H9 (cell line): ENCODE measurements at regions not wholly inside any gene's neighbourhood (a gene's known extent, or its start where the extent isn't known, plus 50 kb on each side); places are given as distances from the start of the nearest gene placed in this dataset.

ENCODE experiments used
- DNase-seq: peaks from one replicate; pipeline ENCODE4 v3.0.0-alpha.2; 2017
- H2AFZ ChIP-seq: one replicate; pipeline ENCODE4 v1.6.1; 2013; ENCODE audit warnings: mild to moderate bottlenecking, low read length, control low read depth, moderate library complexity
- H2AK5ac ChIP-seq: 2 replicates; pipeline ENCODE4 v1.6.1; 2013; ENCODE audit warnings: low read length, control low read depth, mixed read lengths; ENCODE audit not compliant: insufficient read length
- H2BK120ac ChIP-seq: one replicate; pipeline ENCODE4 v1.6.1; 2013; ENCODE audit warnings: low read depth, mild to moderate bottlenecking, low read length, control low read depth, inconsistent platforms; ENCODE audit not compliant: poor library complexity, severe bottlenecking
- H2BK12ac ChIP-seq: 2 replicates; pipeline ENCODE4 v1.6.1; 2013; ENCODE audit warnings: low read length, control low read depth, mixed read lengths, low read depth; ENCODE audit not compliant: insufficient read length
- H2BK15ac ChIP-seq: 2 replicates; pipeline ENCODE4 v1.6.1; 2013; ENCODE audit warnings: low read depth, low read length, control low read depth
- H2BK20ac ChIP-seq: one replicate; pipeline ENCODE4 v1.6.1; 2013; ENCODE audit warnings: low read depth, mild to moderate bottlenecking, low read length, control low read depth, inconsistent platforms; ENCODE audit not compliant: poor library complexity, severe bottlenecking
- H2BK5ac ChIP-seq: 2 replicates; pipeline ENCODE4 v1.6.1; 2013; ENCODE audit warnings: low read length, control low read depth, mixed read lengths; ENCODE audit not compliant: insufficient read length
- H3K14ac ChIP-seq: 2 replicates; pipeline ENCODE4 v1.6.1; 2013; ENCODE audit warnings: low read length, control low read depth; ENCODE audit not compliant: insufficient read depth
- H3K18ac ChIP-seq: 2 replicates; pipeline ENCODE4 v1.6.1; 2013; ENCODE audit warnings: low read depth, mild to moderate bottlenecking, mixed read lengths, low read length, control low read depth; ENCODE audit not compliant: insufficient read length
- H3K23ac ChIP-seq: 2 replicates; pipeline ENCODE4 v1.6.1; 2013; ENCODE audit warnings: low read length, control low read depth, mixed read lengths, low read depth; ENCODE audit not compliant: insufficient read length
- H3K23me2 ChIP-seq: 2 replicates; pipeline ENCODE4 v1.6.1; 2013; ENCODE audit warnings: low read depth, mild to moderate bottlenecking, mixed read lengths, low read length, control low read depth; ENCODE audit not compliant: insufficient read length, poor library complexity, severe bottlenecking
- H3K27ac ChIP-seq: 2 replicates; pipeline ENCODE4 v1.5.1; 2013; ENCODE audit warnings: low read length, control low read depth, mixed read lengths, low read depth; ENCODE audit not compliant: insufficient read length
- H3K27me3 ChIP-seq: 2 replicates; pipeline ENCODE4 v1.6.1; 2013; ENCODE audit warnings: low read length, control low read depth, inconsistent platforms; ENCODE audit not compliant: insufficient read depth
- H3K4ac ChIP-seq: 2 replicates; pipeline ENCODE4 v1.6.1; 2013; ENCODE audit warnings: low read depth, mild to moderate bottlenecking, control low read depth, inconsistent platforms, low read length, moderate library complexity
- H3K4me1 ChIP-seq: 2 replicates; pipeline ENCODE4 v1.6.1; 2013; ENCODE audit warnings: low read length, control low read depth, inconsistent platforms; ENCODE audit not compliant: insufficient read depth
- H3K4me2 ChIP-seq: 2 replicates; pipeline ENCODE4 v1.6.1; 2013; ENCODE audit warnings: low read length, control low read depth, mixed read lengths; ENCODE audit not compliant: insufficient read length, insufficient read depth
- H3K56ac ChIP-seq: 2 replicates; pipeline ENCODE4 v1.6.1; 2013; ENCODE audit warnings: low read depth, mild to moderate bottlenecking, mixed read lengths, low read length, control low read depth; ENCODE audit not compliant: insufficient read length
- H3K79me1 ChIP-seq: 2 replicates; pipeline ENCODE4 v1.6.1; 2013; ENCODE audit warnings: low read depth, mild to moderate bottlenecking, moderate library complexity, low read length, control low read depth, inconsistent platforms; ENCODE audit not compliant: insufficient read depth, poor library complexity, severe bottlenecking
- H3K79me2 ChIP-seq: 2 replicates; pipeline ENCODE4 v1.6.1; 2013; ENCODE audit warnings: low read length, control low read depth, inconsistent platforms; ENCODE audit not compliant: insufficient read depth
- H3K9ac ChIP-seq: 2 replicates; pipeline ENCODE4 v1.6.1; 2013; ENCODE audit warnings: low read length, control low read depth, mixed read lengths; ENCODE audit not compliant: insufficient read length; ENCODE audit errors: extremely low read depth
- H3K9me3 ChIP-seq: one replicate; pipeline ENCODE4 v1.6.1; 2013; ENCODE audit warnings: low read depth, low read length, inconsistent platforms; ENCODE audit not compliant: control insufficient read depth
- H3T11ph ChIP-seq: one replicate; pipeline ENCODE4 v1.6.1; 2013; ENCODE audit warnings: mild to moderate bottlenecking, low read length, control low read depth, inconsistent platforms
- H4K20me1 ChIP-seq: one replicate; pipeline ENCODE4 v1.6.1; 2013; ENCODE audit not compliant: control insufficient read depth, insufficient read length, insufficient read depth
- H4K5ac ChIP-seq: 2 replicates; pipeline ENCODE4 v1.6.1; 2013; ENCODE audit warnings: low read depth, mild to moderate bottlenecking, mixed read lengths, low read length, control low read depth; ENCODE audit not compliant: insufficient read length
- H4K8ac ChIP-seq: replicated peaks from 2 replicates; pipeline ENCODE4 v1.6.1; 2013; ENCODE audit warnings: low read length, control low read depth, mixed read lengths, low read depth; ENCODE audit not compliant: insufficient read length
- H4K91ac ChIP-seq: 2 replicates; pipeline ENCODE4 v1.6.1; 2013; ENCODE audit warnings: low read depth, mild to moderate bottlenecking, moderate library complexity, mixed read lengths, low read length, control low read depth; ENCODE audit not compliant: insufficient read length
- H3K27ac Mint-ChIP-seq, 3 experiments: 2 replicates in 2 of 3; 3 replicates in 1 of 3; pipeline ENCODE4 v1.8.0; 2020 to 2021; ENCODE audit warnings: mixed read lengths in 3 of 3, mild to moderate bottlenecking in 1 of 3, moderate library complexity in 1 of 3
- H3K27me3 Mint-ChIP-seq: 2 replicates; pipeline ENCODE4 v1.8.0; 2021; ENCODE audit warnings: low read depth, mild to moderate bottlenecking, moderate library complexity, mixed read lengths
- H3K36me3 Mint-ChIP-seq, 3 experiments: 2 replicates in 2 of 3; 3 replicates in 1 of 3; pipeline ENCODE4 v1.8.0; 2020 to 2021; ENCODE audit warnings: low read depth in 3 of 3, mixed read lengths in 3 of 3; ENCODE audit not compliant: insufficient read depth in 1 of 3
- H3K4me1 Mint-ChIP-seq, 2 experiments: 2 replicates each; pipeline ENCODE4 v1.8.0; 2020; ENCODE audit warnings: mixed read lengths in 2 of 2
- H3K4me3 Mint-ChIP-seq, 2 experiments: 2 replicates in 1 of 2; 3 replicates in 1 of 2; pipeline ENCODE4 v1.8.0; 2020 to 2021; ENCODE audit warnings: mild to moderate bottlenecking in 2 of 2, mixed read lengths in 2 of 2, moderate library complexity in 1 of 2
- H3K9me3 Mint-ChIP-seq, 2 experiments: 2 replicates in 1 of 2; 3 replicates in 1 of 2; pipeline ENCODE4 v1.8.0; 2020; ENCODE audit warnings: mild to moderate bottlenecking in 2 of 2, mixed read lengths in 2 of 2, moderate library complexity in 1 of 2
- CTCF ChIP-seq: fragments of 200-600 bp; sonication (generic); conservative IDR thresholded peaks from 3 replicates; pipeline ENCODE4 v1.8.0; 2021; ENCODE audit warnings: antibody characterized with exemption, mild to moderate bottlenecking
- WGBS: extraction: QIAGEN DNeasy Blood & Tissue Kit; methylation state at CpG from one replicate; pipeline ENCODE4 v1.1.7; 2013; ENCODE audit warnings: missing lambda C conversion rate, low lambda C conversion rate, mixed read lengths; ENCODE audit not compliant: insufficient read length; ENCODE audit errors: extremely low coverage; 5-methylcytosine and 5-hydroxymethylcytosine counted together

DNA sequence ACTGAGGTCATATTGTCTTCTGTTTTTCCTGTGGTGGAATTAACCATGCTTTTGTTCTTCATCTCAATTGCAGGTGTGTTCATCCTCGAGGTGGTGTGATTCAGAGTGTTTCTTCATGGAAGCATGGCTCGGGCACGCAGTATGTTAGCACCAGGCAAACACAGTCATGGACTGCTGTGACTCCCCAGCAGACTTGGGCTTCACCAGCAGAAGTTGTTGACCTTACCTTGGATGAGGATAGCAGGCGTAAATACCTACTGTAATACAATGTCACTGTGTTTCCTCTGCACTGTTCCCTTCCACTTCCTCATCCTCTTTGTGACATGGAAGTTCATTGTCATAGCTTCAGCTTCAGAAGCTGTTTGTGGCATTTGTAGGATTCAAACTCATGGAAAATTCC is 158.7 kb downstream of the HAUS1 start:
- H2BK120ac ChIP-seq, result peak overlapping the region; percentile 74
- no peaks in the 10 kb centered on the region for H3K79me2 ChIP-seq
- no peak overlapping the region for H2AFZ ChIP-seq
- H2BK5ac ChIP-seq, result peak overlapping the region; percentile 60
- H2AK5ac ChIP-seq, result no peak overlapping the region
- no peak overlapping the region for H4K8ac ChIP-seq
- H2BK15ac ChIP-seq, result no peak overlapping the region
- H3K27me3 ChIP-seq, result no peaks in the 10 kb centered on the region
- peak overlapping the region; percentile 14 for H3K23ac ChIP-seq
- H3K4me1 ChIP-seq, result peaks cover 34% of the 10 kb centered on the region; the same call in 1 of the 2 replicates
- H3K23me2 ChIP-seq, result no peaks in the 10 kb centered on the region
- no peak overlapping the region for H3K9ac ChIP-seq
- Mint-ChIP-seq H3K4me3 (no peak overlapping the region; a peak in 1 of 5 replicates), H3K27me3 (no peaks in the 10 kb centered on the region), H3K36me3 (peaks cover 1 to 12% (median 6%) of the 10 kb centered on the region in 3 experiments; a peak in 4 of 7 replicates), H3K9me3 (no peaks in the 10 kb centered on the region), H3K4me1 (peaks cover 74 to 75% of the 10 kb centered on the region in 2 experiments), H3K27ac (peak overlapping the region; percentile 21 to 96 (median 91); a peak in 5 of 7 replicates)
- no peaks in the 10 kb centered on the region for H3K79me1 ChIP-seq
- no peak for DNase-seq
- no CpG with 5 or more reads among the region's 4 CpGs for WGBS
- H3K56ac ChIP-seq, result peak overlapping the region; percentile 6
- peak overlapping the region; percentile 99 for H2BK12ac ChIP-seq
- H4K5ac ChIP-seq, result peak overlapping the region; percentile 18
- no peaks in the 10 kb centered on the region for H4K20me1 ChIP-seq
- no peak overlapping the region for H2BK20ac ChIP-seq
- peak overlapping the region; percentile 55 for H3T11ph ChIP-seq
- H3K14ac ChIP-seq, result peak overlapping the region; percentile 27; the same call in 1 of the 2 replicates
- TF ChIP-seq CTCF, result no peak
- H4K91ac ChIP-seq, result peak overlapping the region; percentile 31
- H3K27ac ChIP-seq, result no peak overlapping the region
- no peaks in the 10 kb centered on the region for H3K9me3 ChIP-seq
- H3K4me2 ChIP-seq, result no peak overlapping the region
- H3K4ac ChIP-seq, result peak overlapping the region; percentile 16; the same call in 1 of the 2 replicates
- peak overlapping the region; percentile 79 for H3K18ac ChIP-seq
